ENCODE measurements at regions not wholly inside any gene's neighbourhood (a gene's known extent, or its start where the extent isn't known, plus 50 kb on each side); places are given as distances from the start of the nearest gene placed in this dataset.

DNA sequence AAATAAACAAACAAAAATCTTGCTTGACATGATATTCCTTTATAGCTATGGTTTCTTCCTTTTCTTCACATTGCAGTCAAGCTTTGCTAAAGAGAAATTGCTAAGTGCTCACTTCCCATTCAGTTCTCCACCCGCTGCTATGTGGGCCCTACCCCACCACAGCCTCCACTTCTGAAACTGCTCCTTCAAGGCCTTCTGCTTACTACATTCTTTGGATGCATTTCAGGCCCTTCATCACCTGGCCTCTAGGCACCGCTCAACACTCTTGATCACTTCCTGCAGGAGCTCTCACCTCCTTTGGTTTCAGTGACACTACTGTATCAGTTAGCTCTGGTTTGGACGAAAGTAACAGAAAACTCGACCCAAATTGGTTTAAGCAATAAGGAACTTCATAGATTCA, 72.4 kb downstream of the KLF5 start:
- ChIA-PET POLR2A (interaction anchor here (0.6 to 1.3 kb wide), 3 partner anchors 10 to 238 kb away, joined by 3 to 4 read pairs (median 4); no protein-coding TSS in a partner anchor), CTCF (no interaction called here)
- Mint-ChIP-seq H3K27me3 (ENCODE audit: insufficient read depth, unreplicated experiment) (no peaks in the 10 kb centered on the region), H3K9me3 (ENCODE audit: unreplicated experiment) (peaks cover 8% of the 10 kb centered on the region), H3K36me3 (ENCODE audit: insufficient read depth, unreplicated experiment) (no peaks in the 10 kb centered on the region), H3K4me1 (ENCODE audit: insufficient read depth, unreplicated experiment) (peaks cover 16% of the 10 kb centered on the region), H3K4me3 (ENCODE audit: unreplicated experiment) (no peak overlapping the region), H3K27ac (ENCODE audit: low read depth, unreplicated experiment) (no peak overlapping the region)
- TF ChIP-seq, protein P1, sequence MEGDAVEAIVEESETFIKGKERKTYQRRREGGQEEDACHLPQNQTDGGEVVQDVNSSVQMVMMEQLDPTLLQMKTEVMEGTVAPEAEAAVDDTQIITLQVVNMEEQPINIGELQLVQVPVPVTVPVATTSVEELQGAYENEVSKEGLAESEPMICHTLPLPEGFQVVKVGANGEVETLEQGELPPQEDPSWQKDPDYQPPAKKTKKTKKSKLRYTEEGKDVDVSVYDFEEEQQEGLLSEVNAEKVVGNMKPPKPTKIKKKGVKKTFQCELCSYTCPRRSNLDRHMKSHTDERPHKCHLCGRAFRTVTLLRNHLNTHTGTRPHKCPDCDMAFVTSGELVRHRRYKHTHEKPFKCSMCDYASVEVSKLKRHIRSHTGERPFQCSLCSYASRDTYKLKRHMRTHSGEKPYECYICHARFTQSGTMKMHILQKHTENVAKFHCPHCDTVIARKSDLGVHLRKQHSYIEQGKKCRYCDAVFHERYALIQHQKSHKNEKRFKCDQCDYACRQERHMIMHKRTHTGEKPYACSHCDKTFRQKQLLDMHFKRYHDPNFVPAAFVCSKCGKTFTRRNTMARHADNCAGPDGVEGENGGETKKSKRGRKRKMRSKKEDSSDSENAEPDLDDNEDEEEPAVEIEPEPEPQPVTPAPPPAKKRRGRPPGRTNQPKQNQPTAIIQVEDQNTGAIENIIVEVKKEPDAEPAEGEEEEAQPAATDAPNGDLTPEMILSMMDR (IDR thresholded peaks at IDR 0.05; ENCODE audit: unreplicated experiment), result no peak
- BruUV-seq (replicated peaks), result no TSS peak
- DNase-seq (ENCODE audit: unreplicated experiment), result no peak
- intact Hi-C loops (cut with micrococcal nuclease), result loop anchor here (10.0 kb wide), 1 partner anchor 74 kb away; no protein-coding TSS in a partner anchor

DNA sequence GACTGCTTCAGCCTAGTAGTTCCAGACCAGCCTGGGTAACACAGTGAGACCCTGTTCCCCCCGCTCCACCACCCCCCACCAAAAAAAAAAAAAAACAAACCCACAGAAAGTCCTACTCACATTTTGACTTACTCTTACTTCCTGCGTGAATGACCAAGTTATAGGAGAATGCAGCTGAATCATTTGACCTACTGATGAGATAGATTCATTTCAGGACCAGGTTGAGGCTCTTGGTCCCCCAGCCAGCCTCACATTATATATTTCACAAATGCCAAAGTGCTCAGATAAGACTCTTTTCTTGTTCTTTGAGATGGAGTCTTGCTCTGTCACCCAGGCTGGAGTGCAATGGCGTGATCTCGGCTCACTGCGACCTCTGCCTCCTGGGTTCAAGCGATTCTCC, 70.2 kb downstream of the KLF5 start:
- no peak for DNase-seq (ENCODE audit: unreplicated experiment)
- H3K4me3 Mint-ChIP-seq (ENCODE audit: unreplicated experiment), result no peak overlapping the region
- H3K36me3 Mint-ChIP-seq (ENCODE audit: insufficient read depth, unreplicated experiment), result no peaks in the 10 kb centered on the region
- BruUV-seq (replicated peaks), result no TSS peak
- CTCF ChIA-PET, result no interaction called here
- no peaks in the 10 kb centered on the region for H3K27me3 Mint-ChIP-seq (ENCODE audit: insufficient read depth, unreplicated experiment)
- TF ChIP-seq, protein P1 (IDR thresholded peaks at IDR 0.05; ENCODE audit: unreplicated experiment), result no peak
- H3K9me3 Mint-ChIP-seq (ENCODE audit: unreplicated experiment), result peaks cover 8% of the 10 kb centered on the region
- peaks cover 7% of the 10 kb centered on the region for H3K4me1 Mint-ChIP-seq (ENCODE audit: insufficient read depth, unreplicated experiment)
- intact Hi-C loops (cut with micrococcal nuclease), result no loop called here
- no peak overlapping the region for H3K27ac Mint-ChIP-seq (ENCODE audit: low read depth, unreplicated experiment)
- POLR2A ChIA-PET, result no interaction called here
